NK-92 (cell line): ENCODE measurements at regions not wholly inside any gene's neighbourhood (a gene's known extent, or its start where the extent isn't known, plus 50 kb on each side); places are given as distances from the start of the nearest gene placed in this dataset.
"Not testable (repeated sequence)": the region's sequence is repeated elsewhere in the genome, so short reads cannot be mapped to it uniquely, and the experiment has no call there.

Experiments used
- DNase-seq: peaks from one replicate; lab custom pipeline; 2025; ENCODE audit not compliant: unreplicated experiment; lab: John Stamatoyannopoulos, UW

- no peak for DNase-seq
Observed at GRCh38 chr1:229164348-229164747, 106.6 kb upstream of the RAB4A start.

- DNase-seq, result no peak
Observed at GRCh38 chr1:229164836-229165735, 105.8 kb upstream of the RAB4A start.

GRCh38 chr1:229167318-229167717 is 103.6 kb upstream of the RAB4A start:
- DNase-seq, result no peak

- no peak for DNase-seq
Observed at GRCh38 chr1:229169399-229169798, 101.5 kb upstream of the RAB4A start.

GRCh38 chr1:229170274-229170673 is 100.6 kb upstream of the RAB4A start:
- no peak for DNase-seq

GRCh38 chr1:229170778-229171505 is 100.0 kb upstream of the RAB4A start:
- DNase-seq, result no peak

GRCh38 chr1:229171934-229172333 is 99.0 kb upstream of the RAB4A start:
- no peak for DNase-seq

- DNase-seq, result not testable (repeated sequence)
Observed at GRCh38 chr1:229173491-229174476, 97.1 kb upstream of the RAB4A start.

GRCh38 chr1:229175297-229175696 is 95.6 kb upstream of the RAB4A start:
- DNase-seq, result not testable (repeated sequence)

- not testable (repeated sequence) for DNase-seq
Observed at GRCh38 chr1:229176457-229176856, 94.5 kb upstream of the RAB4A start.

GRCh38 chr1:229180161-229180560 is 90.8 kb upstream of the RAB4A start:
- no peak for DNase-seq

GRCh38 chr1:229181419-229181818 is 89.5 kb upstream of the RAB4A start:
- no peak for DNase-seq

GRCh38 chr1:229183588-229183987 is 87.3 kb upstream of the RAB4A start:
- no peak for DNase-seq

GRCh38 chr1:229184066-229184465 is 86.8 kb upstream of the RAB4A start:
- no peak for DNase-seq

- DNase-seq, result no peak
Observed at GRCh38 chr1:229185963-229186362, 84.9 kb upstream of the RAB4A start.

GRCh38 chr1:229186373-229187056 is 84.4 kb upstream of the RAB4A start:
- DNase-seq, result no peak

- no peak for DNase-seq
Observed at GRCh38 chr1:229190057-229190575, 80.8 kb upstream of the RAB4A start.

GRCh38 chr1:229191066-229191674 is 79.7 kb upstream of the RAB4A start:
- no peak for DNase-seq

GRCh38 chr1:229192031-229192430 is 78.9 kb upstream of the RAB4A start:
- DNase-seq, result no peak

- DNase-seq, result no peak
Observed at GRCh38 chr1:229192853-229193252, 78.1 kb upstream of the RAB4A start.
